Duodenal mucosa (tissue), 2 donors: ENCODE measurements at regions not wholly inside any gene's neighbourhood (a gene's known extent, or its start where the extent isn't known, plus 50 kb on each side); places are given as distances from the start of the nearest gene placed in this dataset.

ENCODE experiments used
- H3K27ac ChIP-seq: one replicate; pipeline ENCODE4 v1.7.0; 2013; ENCODE audit warnings: low read depth, low read length
- H3K27me3 ChIP-seq, 2 donors: one replicate each; pipeline ENCODE4 v1.7.0; 2013; ENCODE audit warnings: low read length in 2 of 2, control low read depth in 1 of 2; ENCODE audit not compliant: insufficient read depth in 2 of 2, control insufficient read depth in 1 of 2
- H3K36me3 ChIP-seq, 2 donors: one replicate each; pipeline ENCODE4 v1.7.0; 2013; ENCODE audit warnings: low read length in 2 of 2, control low read depth in 1 of 2; ENCODE audit not compliant: insufficient read depth in 2 of 2, control insufficient read depth in 1 of 2
- H3K4me1 ChIP-seq, 2 donors: one replicate each; pipeline ENCODE4 v1.7.0; 2013; ENCODE audit warnings: low read length in 2 of 2, control low read depth in 1 of 2; ENCODE audit not compliant: insufficient read depth in 2 of 2, control insufficient read depth in 1 of 2
- H3K4me3 ChIP-seq, 2 donors: one replicate each; pipeline ENCODE4 v1.7.0; 2013; ENCODE audit warnings: low read length in 2 of 2, low read depth in 1 of 2
- H3K9ac ChIP-seq, 2 donors: one replicate each; pipeline ENCODE4 v1.7.0; 2013; ENCODE audit warnings: low read length in 2 of 2, low read depth in 1 of 2
- H3K9me3 ChIP-seq, 2 donors: one replicate each; pipeline ENCODE4 v1.7.0; 2013; ENCODE audit warnings: low read length in 2 of 2, control low read depth in 1 of 2; ENCODE audit not compliant: control insufficient read depth in 1 of 2

GRCh38 chr17:69900829-69901228, 174.2 kb upstream of the KCNJ16 start:
- no peak overlapping the region for H3K9ac ChIP-seq
- no peak overlapping the region for H3K4me3 ChIP-seq
- H3K27ac ChIP-seq, result no peak overlapping the region
- H3K4me1 ChIP-seq, result no peaks in the 10 kb centered on the region
- no peaks in the 10 kb centered on the region for H3K9me3 ChIP-seq
- no peaks in the 10 kb centered on the region for H3K36me3 ChIP-seq
- H3K27me3 ChIP-seq, result no peaks in the 10 kb centered on the region

GRCh38 chr17:69906306-69906705, 168.7 kb upstream of the KCNJ16 start:
- H3K9me3 ChIP-seq, result no peaks in the 10 kb centered on the region
- no peak overlapping the region for H3K9ac ChIP-seq
- H3K36me3 ChIP-seq, result no peaks in the 10 kb centered on the region
- H3K4me1 ChIP-seq, result no peaks in the 10 kb centered on the region
- H3K4me3 ChIP-seq, result no peak overlapping the region
- H3K27me3 ChIP-seq, result no peaks in the 10 kb centered on the region
- no peak overlapping the region for H3K27ac ChIP-seq

GRCh38 chr17:69907132-69907847, 167.7 kb upstream of the KCNJ16 start:
- no peaks in the 10 kb centered on the region for H3K36me3 ChIP-seq
- no peak overlapping the region for H3K4me3 ChIP-seq
- H3K27me3 ChIP-seq, result no peaks in the 10 kb centered on the region
- H3K9ac ChIP-seq, result no peak overlapping the region
- H3K9me3 ChIP-seq, result no peaks in the 10 kb centered on the region
- no peak overlapping the region for H3K27ac ChIP-seq
- no peaks in the 10 kb centered on the region for H3K4me1 ChIP-seq

GRCh38 chr17:69908626-69909368, 166.2 kb upstream of the KCNJ16 start:
- H3K4me3 ChIP-seq, result no peak overlapping the region
- H3K27ac ChIP-seq, result no peak overlapping the region
- no peaks in the 10 kb centered on the region for H3K9me3 ChIP-seq
- H3K36me3 ChIP-seq, result no peaks in the 10 kb centered on the region
- no peak overlapping the region for H3K9ac ChIP-seq
- no peaks in the 10 kb centered on the region for H3K27me3 ChIP-seq
- H3K4me1 ChIP-seq, result no peaks in the 10 kb centered on the region

- Histone ChIP-seq H3K36me3 (no peaks in the 10 kb centered on the region), H3K9ac (no peak overlapping the region), H3K27me3 (no peaks in the 10 kb centered on the region), H3K4me3 (no peak overlapping the region), H3K4me1 (no peaks in the 10 kb centered on the region), H3K9me3 (no peaks in the 10 kb centered on the region), H3K27ac (no peak overlapping the region)
Measured at GRCh38 chr17:69909389-69909788, 165.6 kb upstream of the KCNJ16 start.

GRCh38 chr17:69912805-69913204, 162.2 kb upstream of the KCNJ16 start:
- H3K27ac ChIP-seq, result no peak overlapping the region
- no peaks in the 10 kb centered on the region for H3K27me3 ChIP-seq
- no peak overlapping the region for H3K4me3 ChIP-seq
- no peaks in the 10 kb centered on the region for H3K9me3 ChIP-seq
- no peaks in the 10 kb centered on the region for H3K4me1 ChIP-seq
- no peaks in the 10 kb centered on the region for H3K36me3 ChIP-seq
- H3K9ac ChIP-seq, result no peak overlapping the region

- Histone ChIP-seq H3K27ac (no peak overlapping the region), H3K9me3 (no peaks in the 10 kb centered on the region), H3K27me3 (no peaks in the 10 kb centered on the region), H3K36me3 (no peaks in the 10 kb centered on the region), H3K4me1 (no peaks in the 10 kb centered on the region), H3K4me3 (no peak overlapping the region), H3K9ac (no peak overlapping the region)
Measured at GRCh38 chr17:69913216-69913615, 161.8 kb upstream of the KCNJ16 start.

GRCh38 chr17:69913616-69914015, 161.4 kb upstream of the KCNJ16 start:
- no peak overlapping the region for H3K27ac ChIP-seq
- no peaks in the 10 kb centered on the region for H3K4me1 ChIP-seq
- H3K9me3 ChIP-seq, result no peaks in the 10 kb centered on the region
- H3K4me3 ChIP-seq, result no peak overlapping the region
- no peak overlapping the region for H3K9ac ChIP-seq
- no peaks in the 10 kb centered on the region for H3K36me3 ChIP-seq
- no peaks in the 10 kb centered on the region for H3K27me3 ChIP-seq

GRCh38 chr17:69914520-69914919, 160.5 kb upstream of the KCNJ16 start:
- no peak overlapping the region for H3K4me3 ChIP-seq
- no peak overlapping the region for H3K9ac ChIP-seq
- H3K4me1 ChIP-seq, result no peaks in the 10 kb centered on the region
- no peaks in the 10 kb centered on the region for H3K9me3 ChIP-seq
- H3K36me3 ChIP-seq, result no peaks in the 10 kb centered on the region
- H3K27me3 ChIP-seq, result no peaks in the 10 kb centered on the region
- no peak overlapping the region for H3K27ac ChIP-seq

GRCh38 chr17:69916761-69917160, 158.3 kb upstream of the KCNJ16 start:
- H3K27me3 ChIP-seq, result no peaks in the 10 kb centered on the region
- no peak overlapping the region for H3K27ac ChIP-seq
- no peak overlapping the region for H3K9ac ChIP-seq
- H3K9me3 ChIP-seq, result no peaks in the 10 kb centered on the region
- H3K4me1 ChIP-seq, result no peaks in the 10 kb centered on the region
- H3K36me3 ChIP-seq, result no peaks in the 10 kb centered on the region
- H3K4me3 ChIP-seq, result no peak overlapping the region
